Posterior vena cava (tissue), 2 donors: ENCODE measurements at regions not wholly inside any gene's neighbourhood (a gene's known extent, or its start where the extent isn't known, plus 50 kb on each side); places are given as distances from the start of the nearest gene placed in this dataset.

Experiments
- DNase-seq: peaks from one replicate; pipeline ENCODE4 v3.0.0-alpha.2; 2020; ENCODE audit warnings: low spot score
- intact Hi-C, 2 donors: fragments of 100-400 bp; cut with DNase I; formaldehyde crosslinking; loops; one replicate each; pipeline versions ENCODE4 v1.14.1 to v1.14.2; 2022 to 2023
- donor health status: DM: yes; HTN: yes; CAD: no.
- donor health status: DM: yes; HTN: yes; CAD: no.

- DNase-seq, result no peak
- intact Hi-C loops, result no loop called here
Measured at GRCh38 chr16:8519179-8519578, 71.1 kb downstream of the TMEM114 start.

GRCh38 chr16:8517280-8517679 lies 73.0 kb downstream of the TMEM114 start:
- no peak for DNase-seq
- intact Hi-C loops, result no loop called here

DNA sequence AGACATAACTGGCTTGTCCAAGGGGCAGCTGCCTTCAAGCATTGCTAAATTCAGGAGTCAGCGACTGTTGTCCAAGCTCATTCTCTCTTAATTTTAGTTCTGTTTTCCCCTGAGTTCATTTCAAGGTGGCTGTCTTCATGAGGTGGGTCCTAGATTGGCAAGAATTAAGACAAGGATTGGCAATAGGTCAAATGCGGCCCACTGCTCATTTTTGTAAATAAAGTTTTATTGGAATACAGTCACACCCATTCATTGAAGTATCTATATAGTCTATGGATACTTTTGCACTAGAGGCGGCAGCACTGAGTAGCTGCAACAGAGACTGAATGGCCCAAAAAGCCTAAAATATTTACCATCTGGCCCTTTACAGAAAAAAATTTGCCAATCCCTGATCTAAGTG lies 73.8 kb downstream of the TMEM114 start:
- intact Hi-C loops, result no loop called here
- DNase-seq, result no peak

DNA sequence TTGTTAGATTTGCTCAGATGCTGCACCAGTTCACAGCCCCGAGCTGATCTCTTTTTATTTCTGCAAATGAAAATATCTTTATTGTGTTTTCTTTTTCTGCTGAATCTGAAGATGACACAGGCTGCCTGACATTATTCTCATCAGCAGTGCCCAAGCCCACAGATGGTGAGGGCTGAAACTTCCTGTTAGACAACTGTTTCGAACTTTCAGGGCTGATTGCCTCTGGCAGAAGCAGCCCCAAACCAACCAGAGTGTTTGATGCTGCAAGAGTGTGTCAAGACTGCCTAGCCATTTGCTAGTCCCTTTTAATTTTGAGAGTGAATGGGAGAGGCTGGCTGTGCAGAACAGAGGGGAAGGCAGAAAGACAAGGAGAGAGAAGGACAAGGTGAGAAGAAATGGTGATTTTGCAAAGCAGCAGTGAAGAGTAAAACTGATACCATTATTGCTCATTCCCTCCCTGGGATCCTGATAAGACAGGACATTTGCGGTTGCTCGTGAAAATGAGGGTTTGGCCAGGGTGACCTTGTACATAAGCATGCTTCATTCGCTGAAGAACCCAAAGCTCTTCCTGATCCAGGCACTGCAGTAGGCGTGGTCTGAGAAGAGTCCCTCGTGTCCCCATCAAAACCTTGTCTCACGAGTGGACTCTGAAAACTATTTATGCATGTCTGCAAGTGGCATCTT lies 77.2 kb downstream of the TMEM114 start:
- no peak for DNase-seq
- intact Hi-C loops, result no loop called here

DNA sequence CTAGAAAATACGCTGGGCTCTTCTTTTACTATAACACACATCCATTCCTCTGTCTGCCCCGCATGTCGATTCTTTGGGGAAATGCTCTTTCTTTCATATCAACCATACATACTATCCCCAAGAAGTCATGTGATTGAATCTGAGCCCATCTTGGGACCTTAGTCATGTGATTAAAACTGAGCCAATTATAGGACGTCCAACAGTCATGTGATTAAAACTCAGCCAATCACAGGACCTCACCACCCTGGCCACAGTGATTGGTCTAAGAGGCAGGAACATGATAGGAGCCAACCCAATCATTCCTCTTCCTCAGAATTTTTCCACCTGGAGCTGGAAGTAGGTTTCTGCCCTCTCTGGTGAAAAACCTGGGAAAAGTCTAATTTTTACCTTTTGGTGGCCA lies 78.8 kb downstream of the TMEM114 start:
- intact Hi-C loops, result no loop called here
- DNase-seq, result no peak

DNA sequence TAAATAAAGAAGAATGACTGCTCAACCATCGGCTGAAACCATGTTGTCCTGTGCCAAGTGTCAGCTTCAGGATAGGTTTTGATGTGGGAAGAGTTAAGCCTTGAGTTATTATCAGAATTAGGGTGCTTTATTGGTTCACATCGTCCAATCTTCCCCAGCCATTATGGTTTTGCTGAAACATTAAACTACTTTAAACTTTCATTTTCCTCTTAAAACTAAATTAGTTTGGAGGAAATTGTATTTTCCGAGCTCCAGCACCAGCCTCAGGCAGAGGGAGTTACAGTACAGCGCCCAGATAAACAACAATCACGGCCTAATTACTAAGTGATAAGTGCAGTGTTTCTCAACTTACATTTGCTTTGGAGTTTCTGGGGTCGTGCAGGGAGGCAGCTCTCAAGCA lies 80.2 kb downstream of the TMEM114 start:
- intact Hi-C loops, result no loop called here
- no peak for DNase-seq

DNA sequence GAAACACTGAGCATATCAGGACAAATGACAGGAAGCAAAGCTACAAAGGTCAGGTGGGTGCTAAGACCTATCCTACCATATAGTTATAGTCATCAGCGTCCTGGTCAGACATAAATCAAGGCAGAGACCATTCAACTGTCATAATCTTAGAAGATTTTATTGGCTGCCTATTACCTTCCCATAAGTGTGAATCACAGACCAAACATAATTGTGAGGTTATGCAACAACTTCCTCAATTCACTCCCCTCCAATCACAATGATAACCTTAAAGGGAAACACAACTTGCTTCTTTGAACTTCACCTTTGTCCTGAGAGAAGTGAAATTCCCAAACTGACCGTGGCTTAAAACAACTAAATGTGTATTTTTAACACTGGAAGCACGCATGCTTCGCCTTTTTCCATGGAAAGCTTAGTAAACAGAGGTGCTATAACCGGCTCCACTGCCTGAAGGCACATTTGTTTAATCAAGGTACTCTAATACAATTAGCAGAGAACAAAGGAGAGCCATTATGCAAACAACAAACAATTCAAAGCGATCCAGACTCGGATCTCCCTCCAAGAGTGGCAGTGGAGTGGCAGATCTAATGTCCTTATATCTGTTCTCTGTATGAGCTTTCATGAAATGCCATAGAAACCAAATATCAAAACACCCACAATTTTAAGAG lies 84.9 kb downstream of the TMEM114 start:
- intact Hi-C loops, result no loop called here
- no peak for DNase-seq

GRCh38 chr16:8502446-8502845 lies 87.9 kb downstream of the TMEM114 start:
- DNase-seq, result no peak
- intact Hi-C loops, result no loop called here

DNA sequence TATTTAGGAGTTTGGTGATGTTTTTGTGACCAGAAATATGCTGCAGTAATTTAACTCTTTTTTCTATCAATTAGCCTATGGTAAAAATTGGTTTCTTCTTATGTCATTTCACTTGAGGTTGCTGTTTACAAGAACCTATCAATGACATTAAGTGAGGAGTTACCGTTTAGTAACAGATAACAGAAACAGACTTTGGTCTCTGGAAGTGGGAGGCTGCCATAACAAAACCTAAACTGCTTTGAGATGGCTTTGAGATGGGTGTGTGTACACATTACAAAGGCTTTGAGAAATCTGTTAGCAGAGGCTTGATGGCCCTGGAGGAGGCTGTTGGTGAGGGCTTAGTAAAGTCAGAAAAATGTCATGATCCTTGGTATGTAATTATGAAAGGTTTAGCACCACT lies 90.0 kb downstream of the TMEM114 start:
- intact Hi-C loops, result no loop called here
- no peak for DNase-seq

DNA sequence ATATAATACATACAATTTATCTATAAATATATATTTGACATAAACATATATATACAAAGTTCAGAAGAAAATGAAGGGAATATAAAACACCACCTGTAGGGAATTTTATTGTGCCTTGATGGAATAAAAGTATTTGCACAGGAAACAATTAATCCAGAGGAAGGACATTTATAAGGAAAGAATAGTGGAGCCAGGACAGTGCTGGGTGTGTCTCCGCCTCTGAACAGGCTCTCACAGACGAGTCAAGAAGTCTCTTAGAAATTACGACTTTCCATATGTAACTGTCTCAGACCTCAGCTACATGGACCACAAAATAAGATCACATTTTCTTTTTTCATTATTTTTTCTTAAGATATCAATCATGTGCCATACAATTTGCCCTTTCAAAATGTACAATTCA lies 93.9 kb downstream of the TMEM114 start:
- intact Hi-C loops, result no loop called here
- no peak for DNase-seq

GRCh38 chr16:8493972-8494371 lies 96.3 kb downstream of the TMEM114 start:
- no peak for DNase-seq
- intact Hi-C loops, result no loop called here

- intact Hi-C loops, result no loop called here
- no peak for DNase-seq
Measured at GRCh38 chr16:8492690-8493089, 97.6 kb downstream of the TMEM114 start.

DNA sequence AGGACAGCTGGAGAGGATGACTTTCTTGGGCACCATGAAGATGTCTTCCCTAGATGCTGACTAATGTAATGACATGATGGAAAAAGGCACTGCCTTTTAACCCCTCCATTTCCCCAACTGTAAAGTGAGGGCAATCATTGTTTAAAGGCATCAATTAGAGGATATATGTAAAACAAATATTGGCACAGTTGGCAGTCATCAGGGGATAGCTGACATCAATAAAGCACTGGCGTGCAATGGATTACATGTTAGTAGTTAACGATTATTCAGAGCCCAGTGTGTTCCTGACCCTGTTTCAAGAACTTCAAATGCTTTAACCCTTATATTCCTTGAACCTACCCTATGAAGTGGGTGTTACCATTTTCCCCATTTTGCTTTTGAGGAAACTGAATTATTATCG lies 100.7 kb downstream of the TMEM114 start:
- intact Hi-C loops, result no loop called here
- no peak for DNase-seq

GRCh38 chr16:8486985-8487384 lies 103.3 kb downstream of the TMEM114 start:
- intact Hi-C loops, result no loop called here
- no peak for DNase-seq

- intact Hi-C loops, result no loop called here
Measured at GRCh38 chr16:8483396-8483795, 106.9 kb downstream of the TMEM114 start.

DNA sequence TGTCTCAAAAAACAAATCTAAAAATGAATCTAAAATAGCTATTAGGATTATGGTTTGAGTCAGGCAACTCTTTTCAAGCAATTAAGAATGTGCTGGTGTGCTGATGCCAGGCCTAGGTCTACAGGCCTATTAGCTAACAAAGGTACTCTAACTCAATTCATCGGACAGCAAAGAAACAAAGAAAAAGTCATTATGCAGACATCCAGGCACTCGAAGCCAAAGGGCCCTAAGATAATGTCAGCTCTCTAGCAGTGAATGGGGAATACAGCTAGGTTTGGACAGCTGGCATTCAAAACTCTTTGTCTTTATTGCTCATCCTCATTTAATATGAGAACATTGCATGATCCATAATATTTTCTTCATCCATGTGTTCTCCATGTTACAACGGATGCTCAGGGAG lies 108.5 kb downstream of the TMEM114 start:
- DNase-seq, result no peak
- intact Hi-C loops, result no loop called here

More at GRCh38 chr16:8483396-8483795, 106.9 kb downstream of the TMEM114 start:
- DNase-seq, result no peak

DNA sequence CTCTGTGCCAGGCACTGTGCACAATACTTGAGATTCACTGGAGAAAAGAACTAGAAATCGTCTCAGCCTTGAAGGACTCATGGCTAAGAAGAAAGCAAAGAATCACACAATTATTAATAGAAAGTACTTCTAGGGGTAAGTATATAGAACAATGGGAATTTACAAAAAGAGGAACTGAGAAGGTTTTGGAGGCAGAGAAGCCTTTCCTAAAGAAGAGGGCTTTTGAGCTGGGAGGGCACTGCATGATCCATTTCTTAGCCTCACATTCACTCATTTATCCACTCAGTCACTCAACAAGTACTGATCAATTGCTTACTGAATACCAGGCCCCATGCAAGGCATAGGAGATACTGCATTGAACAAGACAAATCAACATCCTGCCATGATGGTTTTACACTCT lies 113.5 kb downstream of the TMEM114 start:
- intact Hi-C loops, result no loop called here
- no peak for DNase-seq

GRCh38 chr16:8474587-8474986 lies 115.7 kb downstream of the TMEM114 start:
- no peak for DNase-seq
- intact Hi-C loops, result no loop called here

- intact Hi-C loops, result no loop called here
- no peak for DNase-seq
Measured at GRCh38 chr16:8469102-8469778, 121.1 kb downstream of the TMEM114 start.

- intact Hi-C loops, result no loop called here
- no peak for DNase-seq
Measured at GRCh38 chr16:8464979-8465378, 125.3 kb downstream of the TMEM114 start.
